ENCODE measurements at regions not wholly inside any gene's neighbourhood (a gene's known extent, or its start where the extent isn't known, plus 50 kb on each side); places are given as distances from the start of the nearest gene placed in this dataset.

DNA sequence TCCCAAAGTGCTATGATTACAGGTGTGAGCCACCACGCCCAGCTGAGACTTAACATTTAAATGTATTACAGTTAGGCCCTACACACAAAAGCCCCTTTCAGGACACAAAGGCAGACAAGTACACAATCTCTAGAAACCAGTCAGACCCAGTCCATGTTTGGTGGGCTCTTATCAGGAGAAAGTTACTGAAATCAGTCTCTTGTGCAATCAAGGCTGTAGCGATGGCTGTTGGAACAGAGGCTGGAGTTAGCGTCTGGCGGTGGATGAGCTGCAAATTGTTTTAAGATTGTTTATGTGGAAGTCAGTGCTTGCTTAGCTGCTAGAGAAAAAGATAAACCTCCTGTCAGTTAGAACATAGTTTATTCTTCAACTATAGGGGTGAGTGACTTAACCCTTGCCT, 89.5 kb upstream of the SNRPN start:
- Histone ChIP-seq H3K4me2 (ENCODE audit: low read depth, low read length, poor library complexity, severe bottlenecking) (no peak overlapping the region), H3K27ac (ENCODE audit: low read depth, low read length) (no peak overlapping the region), H3K79me2 (ENCODE audit: insufficient read depth, low read length) (no peaks in the 10 kb centered on the region), H3K4me3 (ENCODE audit: insufficient read depth, low read length, poor library complexity, severe bottlenecking) (no peak overlapping the region), H3K9ac (ENCODE audit: low read length) (no peak overlapping the region), H2AFZ (ENCODE audit: low read depth, low read length, severe bottlenecking) (no peak overlapping the region), H3K27me3 (ENCODE audit: low read length) (no peaks in the 10 kb centered on the region), H3F3A (ENCODE audit: insufficient read depth) (no peaks in the 10 kb centered on the region), H3K9me2 (replicated peaks; ENCODE audit: insufficient read depth, low read length) (no peaks in the 10 kb centered on the region), H4K20me1 (ENCODE audit: low read depth, low read length) (no peaks in the 10 kb centered on the region), H3K9me3 (ENCODE audit: insufficient read depth, low read length) (no peaks in the 10 kb centered on the region), H3K36me3 (ENCODE audit: low read length) (no peaks in the 10 kb centered on the region)
- no peak for TF ChIP-seq EZH2phosphoT487 (conservative IDR thresholded peaks at IDR 0.05; ENCODE audit: low read length)
- TF ChIP-seq, protein P1, sequence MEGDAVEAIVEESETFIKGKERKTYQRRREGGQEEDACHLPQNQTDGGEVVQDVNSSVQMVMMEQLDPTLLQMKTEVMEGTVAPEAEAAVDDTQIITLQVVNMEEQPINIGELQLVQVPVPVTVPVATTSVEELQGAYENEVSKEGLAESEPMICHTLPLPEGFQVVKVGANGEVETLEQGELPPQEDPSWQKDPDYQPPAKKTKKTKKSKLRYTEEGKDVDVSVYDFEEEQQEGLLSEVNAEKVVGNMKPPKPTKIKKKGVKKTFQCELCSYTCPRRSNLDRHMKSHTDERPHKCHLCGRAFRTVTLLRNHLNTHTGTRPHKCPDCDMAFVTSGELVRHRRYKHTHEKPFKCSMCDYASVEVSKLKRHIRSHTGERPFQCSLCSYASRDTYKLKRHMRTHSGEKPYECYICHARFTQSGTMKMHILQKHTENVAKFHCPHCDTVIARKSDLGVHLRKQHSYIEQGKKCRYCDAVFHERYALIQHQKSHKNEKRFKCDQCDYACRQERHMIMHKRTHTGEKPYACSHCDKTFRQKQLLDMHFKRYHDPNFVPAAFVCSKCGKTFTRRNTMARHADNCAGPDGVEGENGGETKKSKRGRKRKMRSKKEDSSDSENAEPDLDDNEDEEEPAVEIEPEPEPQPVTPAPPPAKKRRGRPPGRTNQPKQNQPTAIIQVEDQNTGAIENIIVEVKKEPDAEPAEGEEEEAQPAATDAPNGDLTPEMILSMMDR (IDR thresholded peaks at IDR 0.05; ENCODE audit: insufficient read depth, low read length, poor library complexity, severe bottlenecking) = no peak

DNA sequence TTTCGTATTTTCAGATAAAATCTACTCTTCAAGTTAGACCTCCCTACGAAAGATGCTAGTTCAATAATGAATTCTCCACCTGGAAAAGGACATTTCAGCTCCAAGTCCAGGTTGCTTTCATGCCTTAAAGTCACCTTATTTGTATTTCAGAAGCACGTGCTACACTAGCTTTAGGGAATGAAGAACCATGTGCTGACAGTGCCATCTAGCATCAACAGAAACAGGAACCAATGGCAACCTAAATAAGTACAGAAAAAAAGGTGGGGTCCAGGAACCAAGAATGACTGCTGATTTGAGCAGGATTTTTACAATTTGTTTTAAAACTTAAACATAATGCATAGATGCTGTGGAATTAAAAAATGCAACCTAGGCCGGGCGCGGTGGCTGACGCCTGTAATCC, 77.6 kb upstream of the SNRPN start:
- no peaks in the 10 kb centered on the region for H3K36me3 ChIP-seq (ENCODE audit: low read length)
- H3K9me3 ChIP-seq (ENCODE audit: insufficient read depth, low read length) = no peaks in the 10 kb centered on the region
- H3K79me2 ChIP-seq (ENCODE audit: insufficient read depth, low read length) = no peaks in the 10 kb centered on the region
- H3K27ac ChIP-seq (ENCODE audit: low read depth, low read length) = no peak overlapping the region
- no peak overlapping the region for H3K4me2 ChIP-seq (ENCODE audit: low read depth, low read length, poor library complexity, severe bottlenecking)
- no peaks in the 10 kb centered on the region for H3K27me3 ChIP-seq (ENCODE audit: low read length)
- no peak overlapping the region for H3K4me3 ChIP-seq (ENCODE audit: insufficient read depth, low read length, poor library complexity, severe bottlenecking)
- H3K9me2 ChIP-seq (replicated peaks; ENCODE audit: insufficient read depth, low read length) = no peaks in the 10 kb centered on the region
- H3K9ac ChIP-seq (ENCODE audit: low read length) = no peak overlapping the region
- no peaks in the 10 kb centered on the region for H3F3A ChIP-seq (ENCODE audit: insufficient read depth)
- no peak overlapping the region for H2AFZ ChIP-seq (ENCODE audit: low read depth, low read length, severe bottlenecking)
- no peaks in the 10 kb centered on the region for H4K20me1 ChIP-seq (ENCODE audit: low read depth, low read length)
- no peak for TF ChIP-seq EZH2phosphoT487 (conservative IDR thresholded peaks at IDR 0.05; ENCODE audit: low read length)
- TF ChIP-seq, protein P1 (IDR thresholded peaks at IDR 0.05; ENCODE audit: insufficient read depth, low read length, poor library complexity, severe bottlenecking) = no peak

DNA sequence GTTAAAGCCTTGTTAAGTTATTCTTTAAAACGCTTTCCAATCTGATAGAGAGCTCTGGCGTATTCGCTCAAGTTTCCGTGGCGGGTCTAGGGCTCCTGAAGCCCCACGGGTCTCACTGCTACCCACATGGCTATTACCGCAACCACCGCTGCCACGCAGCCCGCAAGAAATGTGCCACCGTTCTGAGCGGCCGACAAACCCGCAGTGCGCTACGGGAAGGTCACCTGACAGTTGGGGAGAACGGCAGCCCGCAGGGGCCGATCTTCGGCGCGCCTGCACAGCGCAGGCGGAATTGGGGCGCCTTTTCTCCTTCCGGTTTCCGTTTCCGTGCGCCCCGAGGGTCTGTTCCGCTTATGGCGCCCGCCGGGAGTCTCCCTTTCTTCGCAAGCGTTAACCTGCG, 76.6 kb upstream of the SNRPN start:
- Histone ChIP-seq H3K9me3 (ENCODE audit: insufficient read depth, low read length) (no peaks in the 10 kb centered on the region), H4K20me1 (ENCODE audit: low read depth, low read length) (no peaks in the 10 kb centered on the region), H3K79me2 (ENCODE audit: insufficient read depth, low read length) (no peaks in the 10 kb centered on the region), H3K9me2 (replicated peaks; ENCODE audit: insufficient read depth, low read length) (no peaks in the 10 kb centered on the region), H3K4me2 (ENCODE audit: low read depth, low read length, poor library complexity, severe bottlenecking) (no peak overlapping the region), H3K36me3 (ENCODE audit: low read length) (no peaks in the 10 kb centered on the region), H2AFZ (ENCODE audit: low read depth, low read length, severe bottlenecking) (no peak overlapping the region), H3K27me3 (ENCODE audit: low read length) (no peaks in the 10 kb centered on the region), H3K27ac (ENCODE audit: low read depth, low read length) (no peak overlapping the region), H3K9ac (ENCODE audit: low read length) (no peak overlapping the region), H3K4me3 (ENCODE audit: insufficient read depth, low read length, poor library complexity, severe bottlenecking) (no peak overlapping the region), H3F3A (ENCODE audit: insufficient read depth) (no peaks in the 10 kb centered on the region)
- TF ChIP-seq, protein P1 (IDR thresholded peaks at IDR 0.05; ENCODE audit: insufficient read depth, low read length, poor library complexity, severe bottlenecking) = no peak
- no peak for TF ChIP-seq EZH2phosphoT487 (conservative IDR thresholded peaks at IDR 0.05; ENCODE audit: low read length)

DNA sequence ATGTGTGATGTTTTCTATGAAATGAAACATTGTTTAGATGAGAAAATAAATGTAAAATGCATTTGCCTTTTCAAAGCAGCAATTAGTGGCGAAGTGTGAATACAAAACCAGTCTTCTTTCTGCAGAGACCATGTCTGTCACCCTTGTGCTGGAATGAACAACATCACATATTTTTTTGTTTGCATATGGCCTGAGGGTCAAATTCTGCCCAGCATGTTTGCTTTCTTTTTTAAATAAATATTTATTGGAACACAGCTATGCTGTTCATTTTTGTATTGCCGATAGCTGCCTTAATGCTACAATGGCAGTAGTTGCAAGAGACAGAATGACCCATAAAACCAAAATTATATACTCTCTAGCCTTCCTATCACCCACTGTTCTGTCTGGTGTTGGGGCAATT, 75.3 kb upstream of the SNRPN start:
- TF ChIP-seq EZH2phosphoT487 (conservative IDR thresholded peaks at IDR 0.05; ENCODE audit: low read length) = no peak
- TF ChIP-seq, protein P1 (IDR thresholded peaks at IDR 0.05; ENCODE audit: insufficient read depth, low read length, poor library complexity, severe bottlenecking) = no peak
- no peak overlapping the region for H2AFZ ChIP-seq (ENCODE audit: low read depth, low read length, severe bottlenecking)
- no peak overlapping the region for H3K9ac ChIP-seq (ENCODE audit: low read length)
- H3K27me3 ChIP-seq (ENCODE audit: low read length) = no peaks in the 10 kb centered on the region
- H3K79me2 ChIP-seq (ENCODE audit: insufficient read depth, low read length) = no peaks in the 10 kb centered on the region
- H3K9me3 ChIP-seq (ENCODE audit: insufficient read depth, low read length) = no peaks in the 10 kb centered on the region
- H4K20me1 ChIP-seq (ENCODE audit: low read depth, low read length) = no peaks in the 10 kb centered on the region
- H3F3A ChIP-seq (ENCODE audit: insufficient read depth) = no peaks in the 10 kb centered on the region
- H3K36me3 ChIP-seq (ENCODE audit: low read length) = no peaks in the 10 kb centered on the region
- H3K4me3 ChIP-seq (ENCODE audit: insufficient read depth, low read length, poor library complexity, severe bottlenecking) = no peak overlapping the region
- no peak overlapping the region for H3K4me2 ChIP-seq (ENCODE audit: low read depth, low read length, poor library complexity, severe bottlenecking)
- no peaks in the 10 kb centered on the region for H3K9me2 ChIP-seq (replicated peaks; ENCODE audit: insufficient read depth, low read length)
- H3K27ac ChIP-seq (ENCODE audit: low read depth, low read length) = no peak overlapping the region

Measured in SU-DHL-6 (cell line).